GM12875 (cell line): ENCODE measurements at regions not wholly inside any gene's neighbourhood (a gene's known extent, or its start where the extent isn't known, plus 50 kb on each side); places are given as distances from the start of the nearest gene placed in this dataset.

ENCODE experiments used
- H3K4me3 ChIP-seq: one replicate; pipeline ENCODE4 v1.5.1; 2011; ENCODE audit warnings: low read depth, low read length, control low read depth
- CTCF ChIP-seq: IDR thresholded peaks from 2 replicates; pipeline ENCODE4 v1.5.1; 2011; ENCODE audit warnings: low read depth, mild to moderate bottlenecking, control low read depth, inconsistent platforms, low read length, moderate library complexity, borderline replicate concordance; ENCODE audit not compliant: insufficient read depth

- TF ChIP-seq CTCF, result no peak
- H3K4me3 ChIP-seq, result no peak overlapping the region
Observed at GRCh38 chr12:92539110-92539749, 163.6 kb upstream of the PLEKHG7 start.

DNA sequence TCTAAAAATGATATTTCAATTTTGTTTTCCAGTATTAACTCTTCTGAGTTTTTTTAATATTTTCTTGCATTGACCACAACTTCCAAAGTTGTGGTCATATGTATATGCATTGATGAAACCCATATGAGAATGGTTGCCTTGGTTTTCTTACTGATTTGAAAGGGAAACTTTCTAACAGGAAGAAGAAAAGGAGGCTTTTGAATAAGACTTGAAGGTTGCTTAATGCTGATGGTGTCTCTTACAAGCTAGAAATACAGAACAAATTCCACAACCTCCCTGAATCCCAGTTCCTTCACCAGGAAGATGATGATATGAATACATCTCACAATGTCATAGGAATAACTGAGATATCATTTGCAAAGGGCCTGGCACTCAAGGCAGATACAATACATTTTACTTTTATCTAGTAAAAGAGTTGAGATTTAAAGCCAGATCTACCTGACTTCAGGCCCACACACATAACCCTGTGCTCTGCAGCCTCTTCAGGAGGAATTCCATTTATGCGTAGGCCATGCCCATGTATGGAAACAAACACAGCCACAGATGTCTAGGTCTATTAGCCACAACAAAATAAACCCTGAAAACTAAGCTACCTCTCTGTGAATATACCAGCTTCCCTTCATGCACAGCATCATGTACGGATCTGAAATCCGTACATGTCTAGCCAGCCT, 165.4 kb upstream of the PLEKHG7 start:
- no peak for TF ChIP-seq CTCF
- H3K4me3 ChIP-seq, result no peak overlapping the region

DNA sequence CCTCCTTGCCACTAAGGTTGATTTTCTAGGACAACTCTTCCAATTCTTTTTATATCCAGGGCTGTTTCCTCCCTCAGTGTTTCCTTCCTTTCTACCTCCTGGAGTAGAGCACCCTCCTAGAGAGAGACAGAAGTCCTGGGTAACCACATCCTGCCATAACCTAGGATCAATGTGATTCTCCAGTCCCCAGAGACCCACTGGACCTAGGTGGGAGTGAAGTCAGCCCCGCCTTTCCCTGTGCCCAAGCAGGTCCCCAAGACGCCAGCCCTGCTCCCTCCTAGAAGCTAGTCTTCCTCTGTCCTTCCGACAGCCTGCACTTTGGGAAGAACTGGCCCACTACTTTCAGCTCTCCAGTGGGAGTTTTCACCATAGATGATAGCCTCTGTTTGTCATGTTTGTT, 166.8 kb upstream of the PLEKHG7 start:
- no peak for TF ChIP-seq CTCF
- H3K4me3 ChIP-seq, result no peak overlapping the region

- TF ChIP-seq CTCF, result no peak
- H3K4me3 ChIP-seq, result no peak overlapping the region
Observed at GRCh38 chr12:92533280-92533890, 169.4 kb upstream of the PLEKHG7 start.

DNA sequence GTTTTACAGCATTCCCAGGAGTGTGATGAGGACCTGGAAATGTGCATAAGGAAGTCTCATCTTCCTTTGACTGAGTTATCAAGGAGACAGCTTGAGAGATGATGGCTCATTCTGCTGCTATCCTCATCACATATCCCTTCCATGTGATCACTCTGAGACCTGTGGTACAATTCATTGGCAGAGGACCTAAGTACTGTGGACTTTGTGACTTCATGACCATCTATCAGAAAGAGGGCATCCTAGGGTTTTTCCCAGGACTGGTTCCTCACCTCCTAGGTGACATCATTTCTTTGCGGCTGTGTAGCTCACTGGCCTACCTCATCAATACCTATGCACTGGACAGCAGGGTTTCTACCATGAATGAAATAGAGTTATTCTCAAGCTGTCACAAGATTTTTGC, 172.1 kb upstream of the PLEKHG7 start:
- no peak for TF ChIP-seq CTCF
- H3K4me3 ChIP-seq, result no peak overlapping the region

DNA sequence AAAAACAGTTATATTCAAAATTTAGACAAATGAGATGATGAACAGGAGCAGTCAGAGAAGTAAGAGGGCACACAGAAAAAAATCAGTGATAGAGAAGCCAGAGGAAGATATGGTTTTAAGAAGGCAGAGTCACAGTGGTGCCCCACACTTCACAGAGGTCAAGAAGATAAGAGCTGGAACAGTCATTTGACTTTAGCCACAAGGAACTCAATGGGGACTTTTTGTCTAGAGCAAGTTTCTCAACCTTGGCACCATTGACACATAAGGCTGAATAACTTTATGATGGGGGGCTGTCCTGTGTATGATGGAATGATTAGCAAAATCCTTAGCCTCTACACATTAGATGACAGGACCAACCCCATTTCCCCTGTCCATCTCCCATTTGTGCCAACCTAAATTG, 172.8 kb upstream of the PLEKHG7 start:
- H3K4me3 ChIP-seq, result no peak overlapping the region
- TF ChIP-seq CTCF, result no peak

DNA sequence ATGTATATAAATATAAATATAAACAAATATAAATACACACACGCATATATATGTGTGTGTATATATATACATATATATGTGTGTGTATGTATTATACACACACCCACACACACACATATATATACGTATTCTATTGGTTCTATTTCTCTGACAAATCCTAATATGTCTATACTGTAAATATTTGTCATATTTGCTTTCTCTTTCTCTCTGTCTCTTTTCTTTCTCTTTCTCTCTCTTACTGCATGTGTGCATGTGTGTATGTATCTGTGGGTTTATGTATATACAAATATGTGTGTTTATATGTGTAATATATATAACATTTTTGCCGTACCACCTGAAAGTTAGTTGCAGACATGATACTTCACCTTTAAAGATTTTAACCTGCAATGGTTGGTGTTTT, 174.2 kb upstream of the PLEKHG7 start:
- no peak overlapping the region for H3K4me3 ChIP-seq
- TF ChIP-seq CTCF, result no peak
